GM19438 (cell line): ENCODE measurements at regions not wholly inside any gene's neighbourhood (a gene's known extent, or its start where the extent isn't known, plus 50 kb on each side); places are given as distances from the start of the nearest gene placed in this dataset.
"Not testable (repeated sequence)": the region's sequence is repeated elsewhere in the genome, so short reads cannot be mapped to it uniquely, and the experiment has no call there.

Experiments
- ATAC-seq: cut with Tn5 transposase; IDR thresholded peaks from one replicate; pipeline ENCODE4 v1.9.1; 2021; ENCODE audit warnings: low read depth; ENCODE audit not compliant: unreplicated experiment

DNA sequence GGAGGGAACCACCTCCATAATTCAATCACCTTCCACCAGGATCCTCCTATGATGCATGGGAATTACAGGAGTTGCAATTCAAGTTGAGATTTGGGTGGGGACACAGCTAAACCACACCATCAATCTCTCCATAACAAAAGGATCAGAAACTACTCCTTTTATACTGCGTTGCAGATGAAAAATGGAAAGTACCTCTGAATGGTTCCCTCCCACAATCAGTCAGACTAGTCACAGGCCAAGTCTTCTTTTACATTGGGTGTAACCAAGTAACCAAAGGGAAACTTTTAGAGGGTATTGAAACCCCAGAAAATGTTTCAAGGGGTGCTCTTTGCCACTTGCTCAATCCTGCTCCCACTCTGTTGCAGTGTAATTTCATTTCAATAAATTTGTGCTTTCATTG lies 504.3 kb upstream of the CNTN3 start:
- ATAC-seq = no peak

GRCh38 chr3:75126556-75126955 lies 512.1 kb upstream of the CNTN3 start:
- no peak for ATAC-seq

DNA sequence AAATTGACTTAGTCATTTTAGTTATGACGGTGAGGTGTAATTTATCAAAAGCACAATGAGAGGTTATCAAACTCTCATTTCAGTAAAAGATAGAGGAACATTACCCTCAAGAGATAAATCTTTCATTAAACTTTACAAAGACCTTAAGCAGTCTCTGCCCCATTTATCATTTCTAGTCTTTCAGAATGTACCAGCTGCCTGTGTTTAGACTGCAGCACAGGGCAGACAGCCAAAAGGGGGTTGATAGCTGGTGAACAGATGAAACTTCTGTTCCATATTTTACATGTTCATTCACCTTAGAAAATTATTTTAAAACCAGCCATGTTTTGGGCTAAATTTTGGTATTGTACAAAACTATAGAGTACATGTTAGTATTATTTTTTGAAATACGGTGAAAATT lies 514.6 kb upstream of the CNTN3 start:
- ATAC-seq = no peak

- no peak for ATAC-seq
Measured at GRCh38 chr3:75136100-75136897, 521.8 kb upstream of the CNTN3 start.

DNA sequence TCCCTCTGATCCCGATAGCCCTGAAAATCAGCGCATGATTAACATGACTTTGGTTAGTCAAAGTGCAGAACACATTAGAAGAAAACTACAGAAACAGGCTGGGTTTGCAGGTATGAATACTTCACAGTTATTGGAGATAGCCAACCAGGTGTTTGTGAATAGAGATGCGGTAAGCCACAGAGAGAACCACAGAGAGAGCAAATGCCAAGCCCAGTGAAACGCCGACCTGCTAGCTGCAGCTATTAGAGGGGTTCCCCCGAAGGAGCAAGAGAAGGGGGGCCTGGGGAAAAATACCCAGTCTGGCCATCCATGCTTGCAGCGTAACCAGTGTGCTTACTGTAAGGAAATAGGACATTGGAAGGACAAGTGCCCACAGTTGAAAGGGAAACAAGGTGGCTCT lies 523.9 kb upstream of the CNTN3 start:
- ATAC-seq = no peak

- no peak for ATAC-seq
Measured at GRCh38 chr3:75140904-75141615, 523.1 kb upstream of the FRG2C start.

- ATAC-seq = no peak
Measured at GRCh38 chr3:75144406-75144805, 519.7 kb upstream of the FRG2C start.

GRCh38 chr3:75171630-75172230 lies 492.4 kb upstream of the FRG2C start:
- ATAC-seq = no peak

GRCh38 chr3:75176937-75177336 lies 487.2 kb upstream of the FRG2C start:
- ATAC-seq = peak; percentile 75

- peak; percentile 46 for ATAC-seq
Measured at GRCh38 chr3:75180235-75180944, 483.7 kb upstream of the FRG2C start.

GRCh38 chr3:75180945-75181298 lies 483.2 kb upstream of the FRG2C start:
- ATAC-seq = no peak

- no peak for ATAC-seq
Measured at GRCh38 chr3:75188962-75189361, 475.2 kb upstream of the FRG2C start.

- ATAC-seq = no peak
Measured at GRCh38 chr3:75192146-75192616, 471.9 kb upstream of the FRG2C start.

DNA sequence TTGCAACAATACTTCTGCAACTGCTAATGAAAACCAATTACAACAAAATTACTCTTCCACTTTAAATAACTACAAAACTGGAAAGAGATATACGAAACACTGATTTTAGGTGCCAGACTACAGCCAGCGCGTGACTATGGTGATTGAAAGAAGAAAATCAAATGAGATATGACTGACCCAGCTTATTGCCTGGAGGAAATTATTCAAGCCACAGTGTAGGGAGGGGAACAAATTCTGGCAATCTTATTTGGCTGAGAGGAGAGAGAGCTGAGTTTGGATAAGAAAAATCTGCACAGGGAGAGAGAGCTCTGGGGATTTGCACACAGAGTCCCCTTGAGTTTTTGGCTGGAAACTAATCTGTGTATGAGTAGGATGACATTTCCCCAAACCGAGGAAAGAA lies 470.3 kb upstream of the FRG2C start:
- ATAC-seq = no peak

- not testable (repeated sequence) for ATAC-seq
Measured at GRCh38 chr3:75214332-75214731, 449.8 kb upstream of the FRG2C start.

DNA sequence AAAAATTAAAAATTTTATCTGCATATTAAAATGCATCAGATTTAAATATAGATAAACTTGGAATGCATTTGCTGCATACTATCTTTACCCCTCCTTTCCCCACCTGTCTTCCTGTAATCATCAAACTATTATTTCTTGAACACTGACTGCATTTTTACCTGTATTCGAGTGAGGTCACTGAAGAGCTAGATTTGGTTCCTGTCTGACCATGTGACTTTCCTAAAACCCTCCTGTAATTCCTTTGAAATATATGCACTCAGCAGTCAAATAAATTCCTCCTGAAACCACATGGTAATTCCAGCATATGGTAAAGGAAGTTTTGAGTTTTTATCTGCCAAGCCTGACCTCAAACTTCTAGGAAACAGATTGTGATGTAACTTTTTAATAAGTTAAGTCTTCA lies 445.6 kb upstream of the FRG2C start:
- no peak for ATAC-seq

DNA sequence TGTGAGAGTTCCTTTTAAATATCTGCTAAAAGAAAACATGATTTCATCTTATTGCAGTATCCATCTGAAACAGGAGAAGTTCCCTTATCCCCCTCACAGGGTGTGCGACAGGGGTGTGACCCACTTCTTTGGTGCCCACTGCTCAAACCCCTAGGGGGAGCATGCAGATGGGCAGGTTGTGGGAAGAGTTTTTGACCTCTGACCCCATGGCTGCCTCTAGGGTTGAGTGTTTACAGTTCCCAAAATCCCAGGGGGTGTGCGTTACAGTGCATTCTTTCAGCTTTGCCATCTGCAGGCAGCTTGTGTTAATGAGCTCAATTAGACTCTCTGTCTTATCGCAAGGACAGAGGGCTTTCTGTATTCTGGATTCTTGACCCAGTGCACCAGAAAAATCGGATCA lies 443.2 kb upstream of the FRG2C start:
- ATAC-seq = no peak

DNA sequence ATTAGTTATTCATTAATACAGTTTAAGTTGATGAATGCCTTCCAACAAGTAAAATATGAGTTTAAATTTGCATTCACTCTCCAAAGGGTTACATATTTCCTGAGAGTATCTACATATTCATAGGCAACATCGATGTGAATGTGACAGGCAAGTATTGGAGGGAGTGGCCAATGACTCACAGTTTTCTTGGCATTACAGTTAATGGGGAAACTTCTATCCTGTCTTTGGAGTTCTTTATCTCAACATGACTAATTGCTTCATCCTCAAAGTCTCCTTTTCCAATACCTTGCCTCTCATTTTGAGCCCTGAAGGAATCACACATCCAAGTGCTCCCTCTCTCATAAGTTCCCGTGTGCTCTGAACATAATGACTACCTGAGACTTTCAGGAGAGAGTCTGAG lies 439.7 kb upstream of the FRG2C start:
- ATAC-seq = no peak

DNA sequence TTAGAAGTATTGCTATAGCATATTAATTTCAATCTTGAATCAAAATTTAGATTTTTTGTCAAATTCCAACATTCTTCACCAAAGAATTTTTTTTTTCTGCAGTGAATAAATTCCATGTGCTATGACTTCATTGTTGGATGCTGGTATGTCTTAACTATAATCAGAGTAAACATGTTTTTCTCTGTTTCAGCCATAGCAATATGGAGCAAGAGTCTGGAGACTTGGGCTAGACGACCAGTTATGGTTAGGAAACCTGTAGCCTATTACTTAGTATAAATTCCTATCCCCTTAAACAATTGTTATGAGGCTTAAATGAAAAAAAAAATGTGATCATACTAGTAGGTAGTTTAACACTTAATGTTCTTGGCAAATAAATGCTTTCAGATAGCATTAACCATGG lies 431.9 kb upstream of the FRG2C start:
- no peak for ATAC-seq

DNA sequence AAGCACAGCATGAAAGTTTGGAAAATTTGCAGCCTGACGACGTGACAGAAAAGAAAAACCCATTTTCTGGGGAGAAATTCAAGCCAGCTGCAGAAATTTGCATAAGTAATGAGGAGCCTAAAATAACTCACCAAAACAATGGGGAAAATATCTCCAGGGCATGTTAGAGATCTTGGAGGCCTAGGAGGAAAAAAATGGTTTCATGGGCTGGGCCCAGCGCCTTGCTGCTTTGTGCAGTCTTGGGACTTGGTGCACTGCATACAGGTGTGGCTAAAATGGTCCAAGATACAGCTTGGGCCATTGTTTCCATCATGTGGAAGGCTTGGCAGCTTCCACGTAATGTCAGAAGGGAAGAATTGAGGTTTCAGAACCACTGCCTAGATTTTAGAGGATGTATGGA lies 428.5 kb upstream of the FRG2C start:
- no peak for ATAC-seq

DNA sequence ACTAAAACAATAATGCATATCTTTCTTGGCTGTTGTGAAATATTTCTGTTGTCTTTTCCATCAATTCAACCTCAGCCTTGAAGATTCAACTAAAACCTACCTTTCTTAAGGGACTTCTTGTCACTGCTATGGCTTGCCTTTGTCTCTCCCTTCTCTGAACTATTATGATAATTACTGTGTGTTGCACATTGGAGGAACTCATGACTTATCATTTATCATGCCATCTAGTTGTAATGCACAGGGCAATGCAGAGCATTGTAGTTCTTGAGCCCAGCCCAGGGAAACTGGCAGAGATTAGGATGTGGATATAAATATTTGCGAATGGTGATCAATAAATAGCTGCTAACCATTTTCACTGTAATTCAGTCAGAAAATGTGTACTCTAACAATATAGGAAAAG lies 427.1 kb upstream of the FRG2C start:
- no peak for ATAC-seq
